Activated naive CD4-positive, alpha-beta T cell treated with anti-CD3 and anti-CD28 coated beads, Interleukin-2, amount 50 U/mL, for 72 hours (primary cell): ENCODE measurements at regions not wholly inside any gene's neighbourhood (a gene's known extent, or its start where the extent isn't known, plus 50 kb on each side); places are given as distances from the start of the nearest gene placed in this dataset.
A peak's percentile ranks its signal among the peaks of the same experiment; 100 is the strongest.

Experiments used
- ATAC-seq, 2 donors: fragments of 150-1000 bp; cut with Tn5 transposase; 2 replicates each; pipeline ENCODE4 v1.10.0; 2021; ENCODE audit warnings: mild to moderate bottlenecking in 2 of 2, moderate library complexity in 2 of 2
- DNase-seq, 2 donors: peaks; one replicate each; pipeline ENCODE4 v3.0.0; 2021 to 2022; ENCODE audit warnings: low spot score in 2 of 2
- H3K27ac Mint-ChIP-seq, 2 donors: one replicate each; pipeline ENCODE4 v1.8.0; 2022; ENCODE audit warnings: mild to moderate bottlenecking in 2 of 2, mixed read lengths in 2 of 2
- H3K36me3 Mint-ChIP-seq, 2 donors: one replicate each; pipeline ENCODE4 v1.8.0; 2022; ENCODE audit warnings: mixed read lengths in 2 of 2
- H3K9me3 Mint-ChIP-seq, 2 donors: one replicate each; pipeline ENCODE4 v1.8.0; 2022; ENCODE audit warnings: mixed read lengths in 2 of 2

DNA sequence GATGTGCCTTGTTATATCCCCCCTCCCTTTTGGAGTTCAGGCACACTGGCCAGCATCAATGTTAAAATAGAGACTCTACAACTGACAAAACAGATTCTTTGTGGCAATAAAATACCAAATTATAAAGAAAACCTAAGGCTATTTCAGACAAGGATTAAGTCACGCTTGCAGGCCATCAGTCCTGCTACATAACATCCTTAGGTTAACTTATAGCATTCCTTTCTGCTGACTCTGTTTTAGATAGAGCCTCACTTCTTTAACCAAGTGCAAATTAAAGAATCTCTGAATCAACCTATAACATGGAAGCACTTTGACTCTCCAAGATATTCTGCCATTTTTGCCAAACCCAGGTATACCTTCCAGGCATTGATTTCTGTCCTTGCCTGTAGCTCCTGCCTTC lies 784.6 kb downstream of the RNF144A start:
- DNase-seq (no peak), ATAC-seq (no peak)
- Mint-ChIP-seq H3K36me3 (peaks cover 0 to 15% of the 10 kb centered on the region in 2 donors), H3K27ac (no peak overlapping the region), H3K9me3 (peaks cover 0 to 6% of the 10 kb centered on the region in 2 donors)

DNA sequence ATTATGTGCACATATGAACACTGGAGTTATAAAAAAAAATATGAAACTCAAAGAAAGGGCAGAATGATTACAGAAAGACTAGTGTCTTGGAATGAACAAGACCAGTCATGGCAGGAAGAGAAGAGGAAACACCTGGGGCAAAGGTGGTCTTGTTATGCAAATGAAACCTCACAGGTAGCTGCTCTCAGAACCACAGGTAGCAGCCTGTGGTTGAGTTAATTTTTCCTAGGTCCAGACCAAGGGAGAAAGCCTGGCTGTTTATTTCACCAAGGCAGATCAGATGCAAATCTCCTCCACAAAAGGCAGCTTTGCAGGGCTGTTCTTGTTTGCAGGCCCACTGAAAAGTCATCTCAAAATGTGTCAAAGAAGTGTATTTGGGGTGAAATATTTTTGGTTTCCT lies 785.8 kb downstream of the RNF144A start:
- Mint-ChIP-seq H3K9me3 (peaks cover 3 to 6% of the 10 kb centered on the region in 2 donors), H3K27ac (no peak overlapping the region), H3K36me3 (peaks cover 0 to 15% of the 10 kb centered on the region in 2 donors)
- ATAC-seq (no peak), DNase-seq (no peak)

DNA sequence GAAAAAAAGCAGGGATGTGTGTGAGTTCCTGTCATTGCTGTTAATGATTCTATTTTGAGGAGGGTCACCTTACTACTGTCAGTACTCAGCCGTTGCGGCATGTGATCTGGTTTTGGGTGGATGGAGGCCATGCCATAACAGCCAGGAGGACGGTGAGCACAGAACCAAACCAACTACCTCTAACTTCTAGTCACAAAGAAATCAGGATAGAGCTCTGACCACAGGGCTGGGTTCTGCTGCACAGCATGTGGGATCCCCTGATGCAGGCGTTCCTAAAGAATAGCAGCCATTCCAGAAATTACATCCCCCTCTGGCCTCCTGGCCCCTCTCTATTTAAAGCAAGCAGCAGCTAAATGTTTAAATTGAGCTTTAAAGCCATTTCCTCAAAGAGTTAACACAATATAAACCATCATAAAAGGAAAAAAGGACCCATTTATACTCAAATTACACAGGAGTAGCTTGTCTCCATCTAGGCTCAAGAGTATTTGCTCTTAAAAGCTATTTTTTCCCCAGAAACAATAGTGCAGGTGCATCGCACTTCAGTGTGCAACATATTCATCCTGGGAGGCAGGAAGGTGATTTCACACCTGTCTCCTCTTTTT lies 786.4 kb downstream of the RNF144A start:
- DNase-seq (no peak), ATAC-seq (no peak)
- Mint-ChIP-seq H3K9me3 (peaks cover 3 to 6% of the 10 kb centered on the region in 2 donors), H3K27ac (no peak overlapping the region), H3K36me3 (peaks cover 0 to 15% of the 10 kb centered on the region in 2 donors)

DNA sequence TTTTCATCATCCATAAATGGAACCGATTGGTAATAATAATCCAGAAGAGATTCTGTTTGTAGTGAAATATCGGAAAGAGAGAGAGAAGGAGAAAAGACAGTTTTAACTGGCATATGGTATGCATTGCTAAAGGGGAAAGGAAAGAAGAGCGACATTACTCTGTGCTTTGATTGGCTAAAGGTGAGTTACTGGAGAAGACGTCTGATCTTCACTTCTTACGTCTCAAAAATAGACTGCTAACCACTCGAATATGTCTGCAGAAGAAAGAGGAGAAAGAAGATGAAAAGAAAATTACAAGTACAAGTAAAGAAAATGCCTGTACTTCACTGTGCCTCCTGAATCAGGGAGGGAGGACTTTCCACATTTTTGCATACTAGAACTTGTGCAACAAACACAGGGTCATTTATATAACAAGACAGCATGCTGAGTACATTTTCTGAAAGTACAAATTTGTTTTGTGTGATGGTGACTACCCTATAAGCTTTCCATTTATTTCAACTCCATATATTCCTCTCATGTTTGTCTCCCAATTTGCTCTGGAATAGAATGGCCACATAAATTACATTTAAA lies 787.2 kb downstream of the RNF144A start:
- Mint-ChIP-seq H3K36me3 (peaks cover 0 to 15% of the 10 kb centered on the region in 2 donors), H3K9me3 (peaks cover 3 to 6% of the 10 kb centered on the region in 2 donors), H3K27ac (no peak overlapping the region)
- DNase-seq (no peak), ATAC-seq (no peak)

DNA sequence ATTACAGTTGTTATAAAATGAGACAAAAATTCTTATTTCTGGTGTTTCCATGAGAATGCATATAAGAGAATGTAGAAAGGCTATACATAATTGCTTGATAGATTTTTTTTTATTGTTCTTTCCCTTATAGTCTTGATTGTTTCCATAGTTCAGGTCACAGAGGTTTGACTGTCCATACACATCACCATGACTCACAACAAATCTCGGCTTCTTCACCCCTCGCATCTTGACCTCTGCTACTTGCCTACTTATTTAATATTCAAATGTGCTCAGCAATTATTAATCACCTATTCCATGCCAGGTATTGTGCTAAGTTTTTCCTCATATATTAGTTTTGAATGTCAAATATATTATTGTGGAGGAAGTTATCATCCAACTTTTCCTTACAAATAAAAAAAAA lies 789.6 kb downstream of the RNF144A start:
- Mint-ChIP-seq H3K9me3 (peaks cover 0 to 3% of the 10 kb centered on the region in 2 donors), H3K27ac (no peak overlapping the region), H3K36me3 (no peaks in the 10 kb centered on the region)
- ATAC-seq = no peak
- DNase-seq = no peak

DNA sequence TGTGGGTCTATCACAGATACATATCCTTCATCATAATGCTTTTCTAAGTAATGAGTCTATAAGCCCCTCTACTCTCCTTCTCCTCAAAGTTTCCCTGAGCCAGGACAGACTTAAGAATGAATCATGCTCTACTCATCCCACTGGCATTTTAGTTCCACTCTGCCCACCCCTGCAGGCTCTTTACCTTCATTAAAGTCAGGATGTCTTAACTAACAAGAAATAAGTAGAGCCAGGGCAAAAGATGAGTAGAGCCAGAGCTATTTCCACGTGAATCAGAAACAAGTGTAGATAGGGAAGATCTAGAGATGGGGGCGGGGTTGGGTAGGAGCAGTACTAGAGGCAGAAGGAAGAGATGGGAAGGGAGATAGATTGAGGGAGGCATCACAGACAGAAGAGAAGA lies 790.5 kb downstream of the RNF144A start:
- Mint-ChIP-seq H3K9me3 (peaks cover 0 to 3% of the 10 kb centered on the region in 2 donors), H3K27ac (no peak overlapping the region), H3K36me3 (no peaks in the 10 kb centered on the region)
- DNase-seq (no peak), ATAC-seq (no peak)

DNA sequence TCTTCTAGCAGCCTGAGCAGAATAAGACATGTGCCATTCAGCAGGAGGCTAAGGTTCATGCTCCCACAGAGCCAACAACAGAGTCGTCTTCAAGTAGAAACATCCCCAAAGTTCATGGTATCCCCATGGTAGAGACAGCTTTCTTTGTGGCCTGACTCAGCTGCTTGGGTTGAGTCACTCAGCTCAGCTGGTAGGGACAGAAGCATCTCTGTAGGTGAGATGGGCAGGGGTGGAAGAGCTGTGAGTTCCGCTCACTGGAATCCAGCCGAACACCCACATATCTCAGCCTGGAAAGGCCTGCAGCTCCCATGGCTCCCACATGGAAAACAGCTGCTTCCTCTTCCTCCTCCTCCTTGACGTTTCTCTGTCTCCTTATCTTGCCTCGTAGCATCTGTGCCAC lies 792.7 kb downstream of the RNF144A start:
- H3K36me3 Mint-ChIP-seq = no peaks in the 10 kb centered on the region
- peaks cover 0 to 9% of the 10 kb centered on the region in 2 donors for H3K9me3 Mint-ChIP-seq
- DNase-seq (no peak), ATAC-seq (peak in 1 of 2 donors; percentile 55)
- H3K27ac Mint-ChIP-seq = no peak overlapping the region

DNA sequence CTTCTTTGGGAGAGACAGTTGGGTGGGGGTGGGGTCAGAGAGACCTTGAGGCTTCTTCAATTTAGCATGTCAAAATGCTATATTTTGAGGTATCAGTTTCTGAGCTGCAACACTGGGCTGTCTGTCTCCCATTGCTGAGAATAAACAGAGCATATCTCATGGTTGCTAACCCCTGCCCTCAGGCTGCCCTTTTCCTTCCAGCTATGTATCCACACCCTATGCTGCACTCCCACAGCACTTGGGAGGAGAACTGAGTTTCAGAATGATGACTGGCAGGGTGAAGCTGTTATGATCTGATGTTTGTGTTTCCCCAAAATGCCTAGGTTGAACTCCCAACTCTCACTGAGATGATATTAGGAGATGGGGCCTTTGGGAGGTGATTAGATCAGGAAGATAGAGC lies 794.0 kb downstream of the RNF144A start:
- Mint-ChIP-seq H3K36me3 (no peaks in the 10 kb centered on the region), H3K9me3 (peaks cover 0 to 9% of the 10 kb centered on the region in 2 donors), H3K27ac (no peak overlapping the region)
- ATAC-seq = no peak
- DNase-seq = no peak

DNA sequence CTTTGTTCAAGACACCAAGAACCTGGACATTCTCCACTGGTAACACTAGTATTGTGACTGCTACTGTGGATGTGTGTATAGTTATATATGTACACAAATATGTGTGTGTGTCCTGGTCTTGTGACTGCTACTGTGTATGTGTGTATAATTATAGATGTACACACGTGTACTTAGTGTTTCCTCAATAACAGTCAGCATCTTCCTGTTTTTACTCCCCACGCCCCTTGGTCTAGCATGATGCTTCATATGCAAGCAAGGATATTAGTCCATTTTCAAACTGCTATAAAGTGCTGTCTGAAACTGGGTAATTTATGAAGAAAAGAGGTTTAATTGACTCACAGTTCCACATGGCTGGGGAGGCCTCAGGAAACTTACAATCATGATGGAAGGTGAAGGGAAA lies 802.7 kb downstream of the RNF144A start:
- no peak for ATAC-seq
- H3K27ac Mint-ChIP-seq = no peak overlapping the region

DNA sequence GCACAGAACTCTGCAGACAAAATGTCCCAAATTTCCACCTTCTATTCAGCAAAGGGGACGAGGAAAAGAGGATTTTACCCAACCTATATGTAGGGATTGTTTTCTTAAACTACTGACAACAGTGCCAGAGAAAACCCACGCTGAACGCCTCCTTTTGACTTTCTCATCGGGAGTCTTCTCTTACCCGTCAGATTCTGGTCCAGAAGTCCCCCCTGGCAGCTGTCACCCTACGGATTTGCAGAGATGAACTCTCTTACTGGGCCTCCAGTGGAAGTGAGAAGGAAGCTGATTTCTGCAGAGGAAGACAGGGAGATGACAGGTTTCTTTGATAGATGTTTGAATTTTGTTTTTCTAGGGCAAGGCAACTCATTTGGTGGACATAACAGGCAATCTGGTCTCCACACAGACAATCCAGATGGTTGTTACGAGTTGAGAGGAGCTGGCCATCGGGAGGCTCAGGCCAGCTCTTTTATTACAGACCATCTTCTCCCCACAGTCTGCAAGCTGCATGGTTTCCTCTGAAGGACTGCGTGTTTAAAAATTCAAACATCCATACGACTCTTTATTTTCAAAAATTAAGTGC lies 804.3 kb downstream of the RNF144A start:
- H3K27ac Mint-ChIP-seq = no peak overlapping the region
- peaks cover 4 to 5% of the 10 kb centered on the region in 2 donors for H3K9me3 Mint-ChIP-seq
- no peak for ATAC-seq

More for the DNA sequence above, 802.7 kb downstream of the RNF144A start:
- H3K36me3 Mint-ChIP-seq = peaks cover 0 to 5% of the 10 kb centered on the region in 2 donors
- DNase-seq = no peak
- peaks cover 4 to 5% of the 10 kb centered on the region in 2 donors for H3K9me3 Mint-ChIP-seq

DNA sequence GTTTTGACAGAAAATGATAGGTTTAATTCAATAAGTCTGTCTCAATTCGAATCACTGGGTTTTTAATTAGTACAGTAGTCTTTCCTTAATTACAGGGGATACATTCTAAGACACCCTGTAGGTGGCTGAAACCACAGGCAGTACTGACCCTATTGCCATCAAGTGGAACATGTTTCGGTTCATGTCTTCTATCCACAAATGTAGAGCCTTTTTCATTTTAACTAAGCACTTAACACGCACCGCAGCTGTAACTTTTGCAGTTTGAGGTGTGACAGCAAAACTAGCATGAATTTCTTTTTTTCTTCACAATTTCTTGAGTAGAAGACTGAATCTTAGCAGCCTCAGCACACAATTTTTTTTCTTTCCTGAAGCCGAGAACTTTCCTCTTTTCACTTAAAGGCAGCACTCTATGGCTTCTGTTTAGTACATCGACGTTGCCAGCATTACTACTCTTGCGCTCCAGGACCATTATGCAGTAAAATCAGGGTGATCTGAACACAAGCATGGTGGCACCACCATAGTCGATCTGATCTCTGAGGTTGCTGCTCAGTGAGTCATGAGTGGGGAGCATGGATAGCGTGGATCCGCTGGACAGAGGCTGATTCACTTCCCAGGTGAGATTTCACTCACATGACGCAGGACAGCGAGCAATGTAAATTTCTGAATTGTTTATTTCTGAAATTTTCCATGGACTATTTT lies 805.1 kb downstream of the RNF144A start:
- Mint-ChIP-seq H3K9me3 (peaks cover 4 to 5% of the 10 kb centered on the region in 2 donors), H3K36me3 (peaks cover 0 to 11% of the 10 kb centered on the region in 2 donors), H3K27ac (no peak overlapping the region)
- ATAC-seq (no peak), DNase-seq (no peak)

More for the DNA sequence above, 804.3 kb downstream of the RNF144A start:
- peaks cover 0 to 5% of the 10 kb centered on the region in 2 donors for H3K36me3 Mint-ChIP-seq
- DNase-seq = no peak

DNA sequence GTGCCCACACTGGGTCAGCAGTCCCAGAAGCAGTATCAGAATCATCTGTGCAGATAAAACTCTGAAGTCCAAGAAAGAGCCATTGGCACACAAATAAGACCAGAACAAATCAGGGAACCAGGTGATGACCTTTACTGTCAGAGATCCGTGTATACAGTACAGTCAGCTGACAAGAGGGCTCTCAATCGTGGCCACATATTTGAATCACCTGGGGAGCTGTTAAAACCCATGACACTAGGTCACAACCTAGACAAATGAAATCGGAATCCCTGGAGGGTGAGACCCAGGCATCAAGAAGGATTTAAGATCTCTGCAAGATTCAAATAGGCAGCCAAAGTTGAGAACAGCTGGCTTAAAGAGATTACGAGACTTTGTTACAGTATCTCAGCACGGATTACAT lies 807.1 kb downstream of the RNF144A start:
- Mint-ChIP-seq H3K36me3 (peaks cover 0 to 6% of the 10 kb centered on the region in 2 donors), H3K9me3 (peaks cover 0 to 5% of the 10 kb centered on the region in 2 donors), H3K27ac (peak overlapping the region in 1 of 2 donors; percentile 32)
- ATAC-seq (no peak), DNase-seq (no peak)

DNA sequence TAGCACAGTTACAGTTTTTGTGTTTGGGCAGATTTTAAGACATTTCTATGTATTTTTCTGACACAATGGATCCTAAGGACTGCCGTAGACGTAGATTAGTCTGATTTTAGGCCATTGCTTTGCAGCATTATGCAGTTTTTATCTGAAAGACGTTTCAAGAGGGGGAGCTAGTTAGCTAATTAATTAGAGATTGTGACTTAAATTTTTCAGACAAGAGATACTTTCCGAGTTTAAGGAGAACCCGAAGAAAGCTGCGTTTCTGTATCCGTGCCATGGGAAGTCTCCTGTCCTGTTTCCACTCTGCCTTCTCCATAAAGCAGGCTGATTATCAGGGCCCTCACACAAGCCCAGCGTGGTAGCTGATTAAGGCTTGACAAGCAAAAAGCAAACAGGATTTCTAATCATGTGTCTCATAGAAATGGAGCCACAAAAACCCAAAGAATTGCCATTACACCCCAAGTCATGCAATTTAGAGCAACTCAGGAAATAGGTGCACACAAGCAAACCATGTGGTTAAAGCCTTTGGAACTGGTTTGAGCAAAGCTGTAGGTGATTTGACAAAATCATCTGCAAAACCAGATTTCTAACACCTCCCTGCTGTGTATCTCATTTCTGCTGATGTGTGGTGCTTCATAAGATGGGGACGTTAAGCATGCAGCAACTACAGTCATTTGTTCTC lies 808.1 kb downstream of the RNF144A start:
- Mint-ChIP-seq H3K9me3 (no peaks in the 10 kb centered on the region), H3K27ac (peak overlapping the region in 1 of 2 donors; percentile 32), H3K36me3 (peaks cover 0 to 6% of the 10 kb centered on the region in 2 donors)
- ATAC-seq (peak; percentile 83 to 92), DNase-seq (no peak)

DNA sequence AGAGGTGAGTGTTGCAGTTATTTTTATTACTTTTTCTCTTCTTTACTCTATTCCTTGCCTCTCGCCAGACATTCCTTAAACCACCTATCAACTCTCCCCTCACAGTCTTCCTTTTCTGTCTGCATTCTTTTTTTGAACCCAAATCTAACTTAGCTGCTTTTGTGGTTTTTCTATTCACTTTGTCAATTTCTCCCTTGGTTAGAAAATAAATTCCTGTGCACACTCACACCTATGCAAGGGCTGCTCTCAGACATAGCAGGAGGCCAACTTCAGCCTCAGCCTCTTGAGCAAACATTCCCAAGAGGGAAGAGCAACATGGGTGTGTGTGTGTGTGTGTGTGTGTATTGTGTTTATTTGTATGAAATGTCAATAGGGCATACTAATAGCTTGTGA lies 808.6 kb downstream of the RNF144A start:
- no peak for ATAC-seq
- Mint-ChIP-seq H3K9me3 (no peaks in the 10 kb centered on the region), H3K36me3 (peaks cover 0 to 6% of the 10 kb centered on the region in 2 donors), H3K27ac (peak overlapping the region in 1 of 2 donors; percentile 32)
- no peak for DNase-seq

DNA sequence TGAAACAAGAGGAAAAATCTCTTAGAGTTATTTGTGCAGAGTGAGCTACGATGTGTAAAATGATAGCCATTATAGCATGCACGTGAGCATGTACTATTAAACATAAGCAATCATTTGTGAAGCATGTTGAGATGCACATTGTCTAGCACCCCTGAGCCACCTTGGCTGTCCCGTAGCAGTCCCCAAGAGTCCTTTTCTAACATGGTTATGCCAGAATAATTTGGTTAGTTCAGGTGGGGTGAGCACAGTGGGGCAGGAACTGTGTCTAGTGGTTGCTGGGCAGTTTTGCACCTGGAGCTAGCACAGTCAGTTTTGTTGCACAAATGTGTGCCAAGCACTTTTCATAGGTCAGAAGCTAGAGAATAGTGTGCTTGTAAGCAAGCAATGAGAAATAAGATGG lies 809.8 kb downstream of the RNF144A start:
- peaks cover 0 to 6% of the 10 kb centered on the region in 2 donors for H3K36me3 Mint-ChIP-seq
- peak overlapping the region in 1 of 2 donors; percentile 64 for H3K27ac Mint-ChIP-seq

DNA sequence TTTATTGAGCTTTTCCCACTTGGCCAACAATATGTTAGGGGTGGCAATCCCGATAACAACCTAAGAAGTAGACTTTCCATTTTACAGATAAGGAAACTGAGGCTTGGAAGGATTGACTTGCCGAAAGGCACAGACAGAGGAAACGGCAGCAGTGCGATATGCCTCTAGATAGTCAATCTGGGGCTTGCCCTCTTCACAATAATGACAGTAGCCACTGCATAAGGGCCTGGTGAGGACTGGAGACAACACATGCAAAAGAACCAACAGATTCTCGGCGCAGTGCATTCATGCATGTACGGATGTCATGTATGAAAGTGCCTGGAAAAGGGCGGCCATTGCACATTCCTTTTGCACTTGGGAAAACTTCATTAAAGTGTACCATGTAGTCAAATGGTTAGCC lies 811.2 kb downstream of the RNF144A start:
- ATAC-seq (no peak), DNase-seq (no peak)
- peaks cover 0 to 11% of the 10 kb centered on the region in 2 donors for H3K36me3 Mint-ChIP-seq
- no peaks in the 10 kb centered on the region for H3K9me3 Mint-ChIP-seq
- no peak overlapping the region for H3K27ac Mint-ChIP-seq

More for the DNA sequence above, 809.8 kb downstream of the RNF144A start:
- no peaks in the 10 kb centered on the region for H3K9me3 Mint-ChIP-seq
- ATAC-seq (no peak), DNase-seq (no peak)

DNA sequence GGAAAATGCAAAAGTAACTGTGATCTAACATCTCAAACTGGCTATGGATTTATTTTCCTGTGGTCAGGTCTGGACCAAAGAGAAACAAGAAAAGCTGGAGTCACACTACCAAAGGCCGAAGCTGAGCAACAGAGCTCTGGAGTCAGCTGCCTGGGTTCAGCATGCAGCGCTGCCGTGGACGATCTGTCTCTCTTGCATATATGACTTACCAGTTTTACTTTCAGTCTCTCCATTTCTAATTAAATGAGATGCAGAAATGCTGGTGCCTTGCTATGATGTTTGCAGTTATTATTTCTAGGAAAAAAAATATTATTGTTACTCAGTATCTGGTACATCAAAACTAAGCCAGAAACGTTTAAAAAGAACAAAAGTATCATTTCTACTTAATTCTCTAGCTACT lies 813.2 kb downstream of the RNF144A start:
- Mint-ChIP-seq H3K36me3 (peaks cover 0 to 11% of the 10 kb centered on the region in 2 donors), H3K27ac (peak overlapping the region in 1 of 2 donors; percentile 6), H3K9me3 (peaks cover 0 to 4% of the 10 kb centered on the region in 2 donors)
- DNase-seq (no peak), ATAC-seq (peak in 1 of 2 donors; percentile 50)
